HG02981 (cell line): ENCODE measurements at regions not wholly inside any gene's neighbourhood (a gene's known extent, or its start where the extent isn't known, plus 50 kb on each side); places are given as distances from the start of the nearest gene placed in this dataset.
"Not testable (repeated sequence)": the region's sequence is repeated elsewhere in the genome, so short reads cannot be mapped to it uniquely, and the experiment has no call there.

Experiments
- ATAC-seq: cut with Tn5 transposase; IDR thresholded peaks from one replicate; pipeline ENCODE4 v1.9.1; 2021; ENCODE audit warnings: mild to moderate bottlenecking, moderate library complexity; ENCODE audit not compliant: unreplicated experiment

DNA sequence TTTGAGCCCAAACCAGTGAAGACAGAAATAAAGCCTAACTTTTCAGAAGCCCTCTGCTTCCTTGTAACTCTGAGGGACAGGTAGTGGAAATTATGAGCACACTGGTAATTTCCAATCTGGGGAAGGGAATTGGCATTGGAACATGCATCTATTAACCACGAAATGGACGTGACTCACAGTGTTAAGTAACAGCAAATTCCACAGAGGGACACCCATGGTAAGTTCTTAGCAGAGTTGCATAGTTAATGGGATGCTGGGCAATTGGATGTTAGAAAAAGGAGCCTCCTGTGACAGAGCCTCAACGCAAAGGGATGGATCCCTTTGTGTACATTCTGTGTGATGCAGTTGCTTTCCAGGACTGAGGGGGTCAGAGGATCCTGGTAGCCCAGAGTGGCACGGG lies 168.6 kb downstream of the SEMA6D start:
- no peak for ATAC-seq

DNA sequence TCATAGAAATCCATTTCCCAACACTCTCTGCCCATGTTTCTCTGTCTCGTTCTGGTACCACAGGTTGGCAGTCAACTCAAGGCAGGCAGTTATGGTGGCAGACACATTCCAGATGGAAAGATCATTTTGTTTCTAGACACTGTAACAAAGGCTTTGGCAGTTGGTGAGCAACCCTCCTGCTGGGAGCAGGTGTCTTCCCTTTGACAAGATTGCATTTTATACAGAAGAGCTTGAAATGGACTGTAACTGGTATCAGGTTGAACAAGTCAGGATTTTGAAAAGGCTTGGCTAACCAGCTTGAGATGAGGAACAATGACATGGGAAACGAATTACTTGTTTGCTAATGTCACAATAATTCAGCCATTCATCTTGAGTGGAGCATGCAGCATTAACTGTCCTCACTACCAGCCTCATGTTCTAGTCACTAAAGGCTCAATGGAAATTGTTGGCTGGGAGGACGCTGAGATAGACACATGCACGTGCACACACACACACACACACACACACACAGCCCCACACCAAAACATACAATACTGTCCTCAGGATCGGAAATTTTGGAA lies 170.0 kb downstream of the SEMA6D start:
- no peak for ATAC-seq

DNA sequence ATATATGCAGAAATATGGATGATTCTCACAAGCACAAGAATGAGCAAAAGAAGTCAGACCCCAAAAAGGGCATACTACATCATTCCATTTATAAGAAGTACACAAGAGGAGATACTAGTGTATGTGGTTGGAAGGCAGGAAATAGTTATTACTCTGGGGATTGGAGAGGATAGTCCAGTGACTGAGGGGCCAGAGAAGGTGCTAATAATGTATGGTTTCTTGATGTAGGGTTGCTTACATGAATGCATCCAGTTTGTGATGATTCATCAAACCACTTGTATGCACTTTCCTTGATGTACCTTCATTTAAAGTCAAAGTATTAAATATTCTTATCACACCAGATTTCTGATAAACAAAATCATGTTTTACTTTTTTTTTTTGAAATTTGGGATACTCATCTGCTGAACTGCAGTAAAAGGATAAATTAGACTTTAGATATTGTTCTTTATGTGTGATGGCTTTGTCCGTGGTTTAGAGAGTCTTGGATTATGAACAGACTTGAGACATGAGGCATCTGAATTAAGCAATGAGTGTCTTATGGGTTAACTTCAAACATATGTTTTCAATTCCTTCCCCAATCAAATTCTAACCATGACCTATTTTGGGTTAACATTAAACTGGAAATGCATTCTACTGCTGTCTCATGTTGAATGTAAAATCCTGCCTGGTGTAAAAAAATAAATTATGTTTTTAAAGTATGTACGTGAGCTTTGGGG lies 171.2 kb downstream of the SEMA6D start:
- no peak for ATAC-seq

DNA sequence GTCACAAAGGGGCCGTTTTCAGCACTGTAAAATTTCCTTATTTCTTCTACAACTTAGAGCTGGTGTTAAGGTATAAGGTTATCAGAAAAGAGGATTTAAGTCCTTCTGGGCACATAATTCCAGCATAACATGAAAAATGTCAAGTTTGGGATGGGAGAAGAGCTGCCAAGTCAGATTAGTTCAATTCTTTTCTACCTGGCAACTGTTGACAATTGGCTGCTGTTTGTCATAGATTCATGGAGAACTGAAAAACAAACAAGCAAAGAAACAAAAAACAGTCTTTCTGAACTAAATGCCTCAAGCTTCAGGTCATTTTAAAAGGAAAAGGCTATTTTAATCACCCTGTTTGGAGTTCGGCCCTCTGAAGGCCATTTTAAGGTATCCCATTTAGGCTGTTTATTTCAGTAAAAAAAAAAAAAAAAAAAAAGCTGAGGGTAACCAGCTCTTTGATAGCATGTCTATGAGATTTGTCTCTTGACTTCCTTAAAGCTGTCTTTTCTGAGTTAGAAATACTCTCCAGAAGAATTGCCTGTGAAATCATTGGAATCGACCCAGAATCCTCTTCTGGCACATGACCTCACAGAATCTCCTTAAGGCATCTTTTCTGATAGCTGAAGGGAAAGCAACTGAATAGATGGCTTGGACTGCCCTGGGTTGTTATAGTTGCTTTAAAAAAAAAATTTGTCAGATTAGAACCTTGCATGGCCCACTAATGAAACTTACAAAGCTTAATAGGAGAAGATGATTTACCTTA lies 173.3 kb downstream of the SEMA6D start:
- no peak for ATAC-seq

DNA sequence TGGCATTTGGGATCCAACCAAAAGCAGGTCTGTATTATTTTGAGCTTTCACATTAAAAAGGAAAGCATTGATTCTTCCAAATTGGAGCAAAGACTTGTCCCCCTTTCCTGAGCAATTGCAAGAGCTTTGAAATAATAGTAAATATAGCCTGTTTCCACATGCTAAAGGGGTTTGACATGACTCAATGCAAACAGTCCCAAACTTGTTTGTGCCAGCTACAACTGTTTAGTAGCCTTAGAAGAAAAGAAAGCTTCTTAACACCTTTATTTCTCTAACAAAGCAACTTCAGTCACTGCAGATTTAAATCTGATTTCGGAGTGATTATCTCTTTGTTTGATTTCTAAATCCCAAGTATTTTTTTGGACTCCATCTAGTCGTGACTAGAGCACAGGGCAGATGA lies 180.2 kb downstream of the SEMA6D start:
- ATAC-seq = no peak

DNA sequence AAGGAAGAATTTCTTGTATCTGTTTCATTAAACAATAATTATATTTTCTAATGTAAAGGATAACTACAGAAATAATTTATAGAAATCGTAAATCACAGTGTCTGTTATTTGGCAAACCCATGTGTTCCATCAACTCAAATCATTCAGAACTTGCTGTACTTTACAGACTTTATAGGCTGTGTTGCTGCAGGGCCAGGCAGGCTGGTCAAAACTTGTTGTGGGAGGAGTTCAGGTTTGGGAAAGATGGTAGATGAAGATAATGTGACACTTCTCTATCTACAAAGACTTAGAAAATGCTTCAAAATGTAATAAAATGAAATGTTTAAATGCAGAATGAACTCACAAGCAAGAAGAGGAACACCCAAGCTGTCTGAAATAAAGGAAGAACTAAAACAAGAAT lies 183.4 kb downstream of the SEMA6D start:
- no peak for ATAC-seq

DNA sequence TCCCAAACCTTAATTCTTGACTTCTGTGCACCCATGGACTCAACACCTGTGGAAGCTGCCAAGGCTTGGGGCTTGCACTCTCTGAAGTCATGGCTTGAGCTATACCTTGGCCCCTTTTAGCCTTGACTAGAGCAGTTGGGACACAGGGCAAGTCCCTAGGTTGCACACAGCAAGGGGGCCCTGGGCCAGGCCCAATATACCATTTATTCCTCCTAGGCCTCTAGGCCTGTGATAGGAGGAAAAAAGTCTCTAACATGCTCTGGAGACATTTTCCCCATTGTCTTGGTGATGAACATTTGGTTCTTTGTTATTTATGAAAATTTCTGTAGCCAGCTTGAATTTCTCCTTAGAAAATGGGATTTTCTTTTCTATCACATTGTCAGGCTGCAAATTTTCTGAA lies 186.1 kb downstream of the SEMA6D start:
- no peak for ATAC-seq

DNA sequence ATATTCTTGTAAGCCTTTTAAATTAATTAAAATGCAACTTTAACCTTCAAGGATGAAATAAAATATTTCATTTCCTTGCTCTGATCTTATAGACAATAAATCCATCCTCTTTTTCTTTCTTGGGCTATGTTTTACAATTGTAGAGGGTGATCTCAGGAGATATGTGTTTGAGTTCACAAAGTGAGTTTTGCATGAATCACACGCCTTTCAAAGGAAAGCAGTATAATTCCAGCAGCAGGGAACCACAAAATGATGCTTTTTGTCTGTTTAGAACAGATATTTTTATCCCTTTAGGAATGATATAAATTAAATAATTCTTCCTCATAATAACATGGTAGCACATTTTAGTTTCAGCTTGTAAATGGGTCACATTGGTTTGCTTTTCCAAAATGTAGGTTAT lies 191.2 kb downstream of the SEMA6D start:
- ATAC-seq = no peak

DNA sequence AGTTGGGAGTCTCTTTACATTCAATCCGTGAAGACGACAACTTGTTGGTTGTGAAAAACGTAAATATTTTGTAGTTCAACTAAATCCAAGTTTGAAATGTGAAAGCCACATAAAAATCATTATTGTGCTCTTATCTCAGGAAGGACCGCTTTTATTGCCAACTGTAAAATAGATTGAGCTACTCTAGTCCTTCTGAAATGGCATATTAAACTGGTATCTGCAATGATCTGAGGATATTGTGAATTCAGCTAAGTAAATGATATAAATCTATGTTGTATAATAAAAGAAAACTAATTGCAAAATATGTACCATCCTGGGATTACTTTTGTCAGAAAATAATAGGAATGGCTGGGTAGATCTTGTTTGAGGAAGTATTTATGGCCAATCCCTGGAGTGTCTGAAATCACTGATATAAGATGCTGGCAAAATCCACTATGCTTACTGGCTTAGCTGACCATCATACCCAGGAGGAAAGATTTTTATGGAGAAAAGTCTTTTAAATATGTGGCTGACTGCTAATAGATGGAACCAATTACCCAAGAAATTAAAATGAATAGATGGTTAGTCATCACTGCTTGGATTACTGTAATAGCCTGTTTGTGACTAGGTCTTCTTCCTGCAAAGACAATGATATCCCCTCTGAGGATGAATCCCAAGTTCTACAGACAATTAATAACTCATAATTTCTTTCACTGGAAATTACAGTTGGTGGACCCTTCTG lies 191.8 kb downstream of the SEMA6D start:
- no peak for ATAC-seq

DNA sequence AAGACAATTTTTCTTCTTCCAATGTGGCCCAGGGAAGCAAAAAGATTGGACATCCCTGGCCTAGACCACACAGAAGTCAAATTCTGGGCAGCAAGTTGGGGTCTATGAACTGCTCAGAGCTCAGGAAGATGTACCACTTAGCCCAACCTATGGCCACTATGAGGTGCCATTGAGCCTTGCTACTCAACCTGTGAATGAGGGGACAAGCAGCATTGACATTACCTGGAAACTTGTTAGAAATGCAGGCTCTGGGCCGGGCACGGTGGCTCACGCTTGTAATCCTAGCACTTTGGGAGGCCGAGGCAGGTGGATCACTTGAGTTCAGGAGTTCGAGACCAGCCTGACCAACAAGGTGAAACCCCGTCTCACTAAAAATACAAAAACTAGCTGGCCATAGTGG lies 195.6 kb downstream of the SEMA6D start:
- not testable (repeated sequence) for ATAC-seq

DNA sequence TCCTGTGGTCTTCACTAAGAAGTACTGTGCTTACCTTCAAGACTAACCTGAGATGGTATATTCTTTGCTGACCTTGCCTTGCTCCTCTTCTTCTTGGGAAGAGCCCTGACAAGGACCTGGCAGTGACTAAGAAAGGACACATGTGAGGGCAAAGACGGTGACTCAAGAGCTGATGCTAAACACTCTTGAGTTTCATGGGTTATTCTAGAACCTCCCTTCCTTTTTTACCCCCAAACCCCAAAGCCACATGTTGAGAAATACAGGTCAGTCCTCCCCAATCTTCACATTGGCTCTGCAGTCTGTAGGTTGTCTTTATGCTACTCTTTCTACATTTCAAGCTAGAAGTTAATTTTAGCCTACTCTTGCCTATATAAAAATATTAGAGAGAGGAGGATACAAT lies 200.6 kb downstream of the SEMA6D start:
- no peak for ATAC-seq

DNA sequence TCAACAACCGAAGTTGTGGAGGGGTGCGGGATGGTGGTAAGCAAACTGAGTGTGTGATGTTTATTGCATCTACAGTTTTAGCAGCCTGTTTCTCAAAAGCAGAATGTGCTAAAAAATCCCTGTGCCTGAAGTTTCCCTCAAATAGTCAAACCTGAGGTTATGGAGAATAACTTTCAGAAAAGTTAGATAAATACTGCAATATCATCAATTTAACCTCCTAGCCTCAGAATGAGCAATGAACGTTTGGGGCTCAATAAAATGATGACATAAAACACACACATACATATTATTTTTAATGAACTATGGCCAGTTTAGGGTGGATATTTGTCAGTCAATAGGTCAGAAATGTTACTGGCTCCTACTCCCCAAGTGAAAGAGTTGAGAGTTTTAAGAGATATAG lies 201.6 kb downstream of the SEMA6D start:
- no peak for ATAC-seq

DNA sequence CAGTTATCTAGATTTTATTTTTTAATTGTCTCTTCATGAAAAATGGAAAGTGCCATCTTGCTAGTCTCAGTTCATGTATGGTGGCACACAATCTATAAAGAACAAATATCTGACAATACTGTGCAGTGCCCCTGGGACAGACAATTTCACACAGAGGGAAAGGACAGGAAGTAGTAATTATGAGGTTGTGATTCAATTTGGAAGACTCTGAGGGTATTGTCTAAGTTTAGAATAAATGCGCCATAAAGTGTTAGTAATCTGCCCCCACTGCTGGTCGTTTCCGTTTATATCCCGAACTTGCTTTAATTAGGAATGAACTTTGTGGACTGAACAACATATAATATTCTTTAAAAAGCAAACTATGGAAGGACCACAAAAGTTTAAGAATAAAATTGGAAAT lies 196.4 kb upstream of the SLC24A5 start:
- no peak for ATAC-seq

DNA sequence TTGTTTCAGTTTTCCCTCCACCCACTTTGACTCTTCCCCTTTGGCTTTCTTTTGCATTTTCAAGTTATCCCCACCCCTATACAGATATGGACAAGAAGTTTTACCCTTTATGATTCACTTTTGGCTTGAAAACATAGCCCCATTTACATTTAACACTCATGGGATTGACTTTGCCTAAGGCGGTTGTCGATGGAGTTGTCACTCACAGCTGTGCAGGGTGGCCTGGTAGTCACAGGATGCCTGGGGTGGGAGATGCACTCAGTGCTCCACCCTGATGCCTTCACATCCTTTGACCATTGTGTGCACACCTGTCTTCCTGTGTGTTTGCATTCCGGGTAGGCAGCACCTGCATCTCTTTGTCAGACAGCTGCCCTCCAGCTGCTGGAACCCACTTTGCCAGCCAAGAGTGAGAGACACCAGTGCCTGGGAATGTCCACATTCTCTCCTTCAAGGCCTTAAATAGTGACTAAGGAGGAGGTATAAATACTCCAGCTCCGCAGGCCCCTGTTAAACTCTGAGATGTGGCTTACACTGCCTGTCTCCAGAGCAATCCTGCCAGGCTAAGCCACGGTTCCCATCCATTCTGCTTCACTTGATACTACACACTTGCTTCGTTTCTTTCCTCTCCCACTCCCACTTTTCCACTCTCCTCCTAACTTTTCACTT lies 191.5 kb upstream of the SLC24A5 start:
- no peak for ATAC-seq

DNA sequence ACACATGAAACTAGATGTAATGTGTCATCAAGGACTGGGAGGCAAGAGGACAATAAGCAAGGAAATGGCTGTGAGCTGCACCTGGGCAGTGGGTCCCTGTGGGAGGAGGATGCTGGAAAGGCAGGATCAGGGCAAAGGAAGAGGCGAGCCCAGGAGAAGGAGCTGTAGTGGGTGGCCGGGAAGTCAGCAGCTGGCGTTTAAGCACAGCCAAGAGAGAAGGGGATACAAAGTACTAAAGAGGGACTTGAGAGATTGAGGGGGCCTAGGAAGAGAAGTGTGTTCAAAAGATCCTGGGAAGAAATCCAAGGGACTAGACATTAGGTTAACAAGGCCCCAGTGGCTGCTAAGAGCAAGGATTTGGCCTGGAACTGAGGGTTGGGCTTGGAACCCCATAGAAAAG lies 188.5 kb upstream of the SLC24A5 start:
- ATAC-seq = no peak

DNA sequence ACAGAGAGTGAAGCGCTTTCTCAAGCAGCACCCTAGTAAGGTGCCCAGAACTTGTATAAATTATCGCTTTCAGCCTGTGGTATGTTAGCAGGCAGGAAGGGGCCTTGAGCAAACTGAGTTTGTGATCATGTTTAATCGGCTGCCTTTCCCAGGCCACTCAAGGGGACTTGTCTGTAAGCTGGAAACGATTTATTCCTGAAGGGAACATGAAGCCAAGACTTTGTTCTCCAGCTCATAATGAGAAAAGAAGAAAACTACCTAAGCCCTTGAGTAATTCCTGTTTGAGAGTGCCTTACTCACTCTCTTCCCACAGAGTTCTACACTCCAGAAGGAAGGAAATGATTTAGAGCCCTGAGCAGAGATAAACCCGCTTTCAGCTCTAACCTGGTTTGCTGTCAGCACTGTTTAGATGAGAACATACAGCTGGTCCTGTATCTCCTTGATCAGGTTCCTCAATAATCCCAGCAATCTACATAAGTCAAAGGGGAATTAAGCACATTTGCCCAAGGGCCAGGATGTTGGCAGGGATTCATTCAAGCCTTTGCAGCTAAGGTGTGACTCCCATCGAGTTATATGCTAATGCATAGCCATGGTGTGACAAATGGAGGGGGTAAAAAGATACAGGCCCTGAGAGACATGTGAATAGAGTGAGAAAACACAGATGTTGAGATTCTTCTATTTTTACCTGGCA lies 187.7 kb upstream of the SLC24A5 start:
- ATAC-seq = no peak

DNA sequence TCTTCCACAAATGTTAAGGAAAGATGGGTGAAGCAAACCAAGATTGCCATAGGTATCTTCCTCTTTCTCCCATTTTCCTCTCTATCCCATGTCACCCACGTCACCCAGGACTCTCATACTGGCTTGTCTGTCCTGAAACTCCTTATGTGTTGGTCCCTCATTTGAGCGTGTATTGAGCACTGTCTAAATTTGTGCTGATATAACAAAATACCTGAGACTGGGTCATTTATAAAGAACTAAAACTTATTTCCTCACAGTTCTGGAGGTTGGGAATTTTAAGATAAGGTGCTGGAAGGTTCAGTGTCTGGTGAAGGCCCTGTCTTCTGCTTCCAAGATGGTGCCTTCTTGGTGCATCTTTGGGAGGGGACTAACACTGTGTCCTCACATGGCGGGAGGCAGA lies 186.9 kb upstream of the SLC24A5 start:
- ATAC-seq = no peak

DNA sequence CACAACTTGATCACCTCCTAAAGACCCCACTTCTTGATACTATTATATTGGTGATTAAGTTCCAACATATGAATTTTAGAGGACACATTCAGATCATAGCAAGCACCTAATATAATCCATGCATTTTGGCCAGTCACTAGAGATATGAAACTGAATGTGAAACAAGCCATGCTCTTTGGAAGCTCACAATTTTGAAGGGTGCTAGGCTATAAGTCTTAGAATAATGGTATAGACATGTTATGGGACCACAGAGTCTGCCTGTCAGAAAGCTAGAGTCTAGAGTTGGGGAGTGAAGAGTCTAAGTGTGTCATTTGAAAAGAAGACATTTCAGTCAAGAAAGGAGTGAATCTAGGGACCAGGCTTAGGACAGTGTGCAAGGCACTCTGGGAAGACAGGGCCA lies 186.4 kb upstream of the SLC24A5 start:
- no peak for ATAC-seq

DNA sequence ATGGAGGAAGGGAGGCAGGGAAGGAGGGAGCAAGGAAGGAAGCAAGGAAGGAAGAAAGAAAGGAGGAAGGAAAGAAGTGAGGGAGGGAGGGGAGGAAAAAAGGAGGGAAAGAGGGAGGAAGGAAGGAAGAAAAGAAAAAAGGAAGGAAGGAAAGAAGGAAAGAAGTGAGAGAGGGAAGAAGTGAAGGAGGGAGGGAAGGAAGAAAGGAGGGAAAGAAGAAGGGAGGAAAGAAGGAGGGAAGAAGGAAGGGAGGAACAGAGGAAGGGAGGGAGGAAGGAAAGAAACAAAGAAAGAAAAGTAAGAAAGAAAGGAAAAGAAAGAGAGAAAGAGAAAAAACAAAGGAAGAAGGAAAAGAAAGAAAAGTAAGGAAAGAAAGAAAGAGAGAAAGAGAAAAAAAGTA lies 183.0 kb upstream of the SLC24A5 start:
- ATAC-seq = no peak

DNA sequence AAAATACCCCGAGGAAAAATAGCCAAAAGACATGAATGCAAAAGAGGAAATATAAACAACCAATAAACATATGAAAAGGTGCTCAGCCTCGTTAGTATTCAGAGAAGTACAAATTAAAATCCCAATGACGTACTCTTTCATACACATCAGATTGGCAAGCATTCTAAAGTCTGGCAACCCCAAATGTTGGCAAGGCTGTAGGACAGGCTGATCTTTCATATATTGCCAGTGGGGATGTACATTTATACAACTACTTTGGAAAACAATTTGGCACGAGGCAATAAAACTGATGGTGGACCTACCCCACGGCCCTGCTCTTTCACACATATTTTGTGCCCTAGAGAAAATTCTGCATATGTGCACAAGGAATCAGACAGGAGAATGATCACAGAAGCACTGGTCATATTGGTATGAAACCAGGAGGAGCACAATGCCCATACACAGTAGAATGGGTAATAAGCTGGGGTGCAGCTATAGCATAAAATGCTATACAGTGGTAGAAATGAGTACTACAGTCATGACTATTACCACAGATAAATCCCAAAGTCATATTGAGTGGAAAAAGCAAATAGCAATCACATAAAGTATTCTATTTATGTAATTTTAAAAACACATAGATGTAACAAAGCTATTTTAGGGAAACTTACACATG lies 176.0 kb upstream of the SLC24A5 start:
- no peak for ATAC-seq
